HepG2 (cell line): ENCODE measurements at regions not wholly inside any gene's neighbourhood (a gene's known extent, or its start where the extent isn't known, plus 50 kb on each side); places are given as distances from the start of the nearest gene placed in this dataset.

ENCODE experiments used
- CTCF ChIP-seq: sonication (generic); formaldehyde crosslinking; IDR thresholded peaks from 2 replicates; pipeline ENCODE4 v1.5.0; 2020; ENCODE audit warnings: mild to moderate bottlenecking, missing genetic modification reagents, moderate library complexity
- PAXIP1 ChIP-seq: sonication (generic); formaldehyde crosslinking; conservative IDR thresholded peaks from 2 replicates; pipeline ENCODE4 v1.4.0; 2020; ENCODE audit warnings: mild to moderate bottlenecking, missing genetic modification reagents, moderate library complexity
- TF ChIP-seq, protein P1 (sequence below): sonication (generic); formaldehyde crosslinking; IDR thresholded peaks from 2 replicates; pipeline ENCODE4 v1.4.0; 2020; ENCODE audit warnings: mild to moderate bottlenecking, missing genetic modification reagents

GRCh38 chr1:233445737-233446136, 118.2 kb downstream of the MAP3K21 start (continued):
- TF ChIP-seq, protein P1, sequence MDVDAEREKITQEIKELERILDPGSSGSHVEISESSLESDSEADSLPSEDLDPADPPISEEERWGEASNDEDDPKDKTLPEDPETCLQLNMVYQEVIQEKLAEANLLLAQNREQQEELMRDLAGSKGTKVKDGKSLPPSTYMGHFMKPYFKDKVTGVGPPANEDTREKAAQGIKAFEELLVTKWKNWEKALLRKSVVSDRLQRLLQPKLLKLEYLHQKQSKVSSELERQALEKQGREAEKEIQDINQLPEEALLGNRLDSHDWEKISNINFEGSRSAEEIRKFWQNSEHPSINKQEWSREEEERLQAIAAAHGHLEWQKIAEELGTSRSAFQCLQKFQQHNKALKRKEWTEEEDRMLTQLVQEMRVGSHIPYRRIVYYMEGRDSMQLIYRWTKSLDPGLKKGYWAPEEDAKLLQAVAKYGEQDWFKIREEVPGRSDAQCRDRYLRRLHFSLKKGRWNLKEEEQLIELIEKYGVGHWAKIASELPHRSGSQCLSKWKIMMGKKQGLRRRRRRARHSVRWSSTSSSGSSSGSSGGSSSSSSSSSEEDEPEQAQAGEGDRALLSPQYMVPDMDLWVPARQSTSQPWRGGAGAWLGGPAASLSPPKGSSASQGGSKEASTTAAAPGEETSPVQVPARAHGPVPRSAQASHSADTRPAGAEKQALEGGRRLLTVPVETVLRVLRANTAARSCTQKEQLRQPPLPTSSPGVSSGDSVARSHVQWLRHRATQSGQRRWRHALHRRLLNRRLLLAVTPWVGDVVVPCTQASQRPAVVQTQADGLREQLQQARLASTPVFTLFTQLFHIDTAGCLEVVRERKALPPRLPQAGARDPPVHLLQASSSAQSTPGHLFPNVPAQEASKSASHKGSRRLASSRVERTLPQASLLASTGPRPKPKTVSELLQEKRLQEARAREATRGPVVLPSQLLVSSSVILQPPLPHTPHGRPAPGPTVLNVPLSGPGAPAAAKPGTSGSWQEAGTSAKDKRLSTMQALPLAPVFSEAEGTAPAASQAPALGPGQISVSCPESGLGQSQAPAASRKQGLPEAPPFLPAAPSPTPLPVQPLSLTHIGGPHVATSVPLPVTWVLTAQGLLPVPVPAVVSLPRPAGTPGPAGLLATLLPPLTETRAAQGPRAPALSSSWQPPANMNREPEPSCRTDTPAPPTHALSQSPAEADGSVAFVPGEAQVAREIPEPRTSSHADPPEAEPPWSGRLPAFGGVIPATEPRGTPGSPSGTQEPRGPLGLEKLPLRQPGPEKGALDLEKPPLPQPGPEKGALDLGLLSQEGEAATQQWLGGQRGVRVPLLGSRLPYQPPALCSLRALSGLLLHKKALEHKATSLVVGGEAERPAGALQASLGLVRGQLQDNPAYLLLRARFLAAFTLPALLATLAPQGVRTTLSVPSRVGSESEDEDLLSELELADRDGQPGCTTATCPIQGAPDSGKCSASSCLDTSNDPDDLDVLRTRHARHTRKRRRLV: no peak
- TF ChIP-seq CTCF (CRISPR knock-in tag) (no peak), PAXIP1 (no peak)
- TF ChIP-seq, all 625 proteins: peak for 0
